Cardiac muscle cell (in vitro differentiated cells and primary cell): ENCODE measurements at regions not wholly inside any gene's neighbourhood (a gene's known extent, or its start where the extent isn't known, plus 50 kb on each side); places are given as distances from the start of the nearest gene placed in this dataset.
A peak's percentile ranks its signal among the peaks of the same experiment; 100 is the strongest.

Source experiments
- DNase-seq, 2 donors: peaks; one replicate each; pipeline versions ENCODE4 v3.0.0 to v3.0.0-alpha.2; 2010 to 2017; ENCODE audit warnings: low read depth in 1 of 2, low spot score in 1 of 2
- H3K27ac ChIP-seq: fragments of 200-600 bp; sonication (generic); 2 replicates; pipeline ENCODE4 v1.5.1; 2016
- H3K27me3 ChIP-seq: fragments of 200-600 bp; sonication (generic); 2 replicates; pipeline ENCODE4 v1.6.0; 2016; ENCODE audit warnings: control low read depth
- H3K36me3 ChIP-seq: fragments of 200-600 bp; sonication (generic); 2 replicates; pipeline ENCODE4 v1.5.1; 2016; ENCODE audit warnings: control low read depth
- H3K4me1 ChIP-seq: fragments of 200-600 bp; sonication (generic); 2 replicates; pipeline ENCODE4 v1.8.1; 2017; ENCODE audit warnings: low read depth, mild to moderate bottlenecking, mixed run types
- H3K4me3 ChIP-seq: fragments of 200-600 bp; sonication (generic); 2 replicates; pipeline ENCODE4 v1.5.1; 2016; ENCODE audit warnings: mild to moderate bottlenecking
- H3K9me3 ChIP-seq: fragments of 200-600 bp; sonication (generic); 2 replicates; pipeline ENCODE4 v1.5.1; 2017; ENCODE audit warnings: low read depth, mild to moderate bottlenecking, control low read depth
- CTCF ChIP-seq: IDR thresholded peaks from 2 replicates; pipeline ENCODE4 v1.5.1; 2012; ENCODE audit warnings: low read depth, mild to moderate bottlenecking, low read length

GRCh38 chr14:58797010-58797429 lies 159.3 kb downstream of the DACT1 start:
- Histone ChIP-seq H3K27me3 (no peaks in the 10 kb centered on the region), H3K4me3 (no peak overlapping the region), H3K27ac (no peak overlapping the region), H3K36me3 (no peaks in the 10 kb centered on the region), H3K4me1 (peaks cover 6% of the 10 kb centered on the region), H3K9me3 (no peaks in the 10 kb centered on the region)
- DNase-seq, result peak in 1 of 2 donors; percentile 64
- TF ChIP-seq CTCF, result no peak

GRCh38 chr14:58798173-58798572 lies 160.4 kb downstream of the DACT1 start:
- no peak for TF ChIP-seq CTCF
- Histone ChIP-seq H3K4me1 (peaks cover 6% of the 10 kb centered on the region), H3K4me3 (no peak overlapping the region), H3K27me3 (no peaks in the 10 kb centered on the region), H3K9me3 (no peaks in the 10 kb centered on the region), H3K27ac (no peak overlapping the region), H3K36me3 (no peaks in the 10 kb centered on the region)
- no peak for DNase-seq

GRCh38 chr14:58801086-58801485 lies 163.3 kb downstream of the DACT1 start:
- Histone ChIP-seq H3K27ac (no peak overlapping the region), H3K4me3 (no peak overlapping the region), H3K9me3 (no peaks in the 10 kb centered on the region), H3K27me3 (no peaks in the 10 kb centered on the region), H3K4me1 (peaks cover 21% of the 10 kb centered on the region), H3K36me3 (no peaks in the 10 kb centered on the region)
- no peak for TF ChIP-seq CTCF
- DNase-seq, result no peak

- peaks cover 27% of the 10 kb centered on the region for H3K4me1 ChIP-seq
- no peaks in the 10 kb centered on the region for H3K9me3 ChIP-seq
- no peaks in the 10 kb centered on the region for H3K36me3 ChIP-seq
- peak; percentile 57 to 77 for DNase-seq
- H3K27me3 ChIP-seq, result no peaks in the 10 kb centered on the region
- H3K27ac ChIP-seq, result no peak overlapping the region
- TF ChIP-seq CTCF, result no peak
- H3K4me3 ChIP-seq, result no peak overlapping the region
Observed at GRCh38 chr14:58805057-58805456, 167.3 kb downstream of the DACT1 start.

GRCh38 chr14:58805605-58806409 lies 168.0 kb downstream of the DACT1 start:
- no peaks in the 10 kb centered on the region for H3K9me3 ChIP-seq
- H3K27ac ChIP-seq, result no peak overlapping the region
- H3K4me3 ChIP-seq, result no peak overlapping the region
- peak in 1 of 2 donors; percentile 94 for DNase-seq
- peaks cover 27% of the 10 kb centered on the region for H3K4me1 ChIP-seq
- no peaks in the 10 kb centered on the region for H3K36me3 ChIP-seq
- no peak for TF ChIP-seq CTCF
- H3K27me3 ChIP-seq, result no peaks in the 10 kb centered on the region
